ENCODE measurements at regions not wholly inside any gene's neighbourhood (a gene's known extent, or its start where the extent isn't known, plus 50 kb on each side); places are given as distances from the start of the nearest gene placed in this dataset.
"Not testable (repeated sequence)": the region's sequence is repeated elsewhere in the genome, so short reads cannot be mapped to it uniquely, and the experiment has no call there.

DNA sequence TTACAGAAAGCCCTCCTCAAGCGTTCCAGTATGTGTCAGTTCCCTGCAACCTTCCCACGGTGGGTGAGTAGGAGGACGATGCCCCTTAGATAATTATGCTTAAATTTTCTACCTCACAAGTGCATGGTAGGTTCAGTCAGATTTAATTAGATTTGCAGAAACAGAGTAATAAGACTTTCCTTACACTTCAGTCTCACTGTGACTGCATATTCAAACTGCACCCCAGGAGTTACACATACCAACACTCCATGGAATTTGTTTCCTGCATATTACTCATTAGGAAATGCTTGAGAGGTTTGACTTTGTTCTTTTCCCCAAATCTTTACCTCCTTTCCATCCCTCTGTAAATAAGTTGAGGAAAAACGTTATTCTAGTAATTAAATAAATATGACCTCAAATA lies 108.8 kb downstream of the ARRDC4 start:
- peaks cover 2% of the 10 kb centered on the region for H3K36me3 Mint-ChIP-seq (ENCODE audit: insufficient read depth)
- no peak for ATAC-seq (replicated peaks; ENCODE audit: extremely low read depth, poor library complexity, severe bottlenecking)
- no peaks in the 10 kb centered on the region for H3K9me3 Mint-ChIP-seq
- no peaks in the 10 kb centered on the region for H3K4me1 Mint-ChIP-seq
- H3K27me3 Mint-ChIP-seq, result no peaks in the 10 kb centered on the region
- no peak for DNase-seq (ENCODE audit: low spot score in 2 of 2)
- H3K27ac Mint-ChIP-seq (ENCODE audit: low read depth), result no peak overlapping the region
- H3K4me3 Mint-ChIP-seq, result no peak overlapping the region

DNA sequence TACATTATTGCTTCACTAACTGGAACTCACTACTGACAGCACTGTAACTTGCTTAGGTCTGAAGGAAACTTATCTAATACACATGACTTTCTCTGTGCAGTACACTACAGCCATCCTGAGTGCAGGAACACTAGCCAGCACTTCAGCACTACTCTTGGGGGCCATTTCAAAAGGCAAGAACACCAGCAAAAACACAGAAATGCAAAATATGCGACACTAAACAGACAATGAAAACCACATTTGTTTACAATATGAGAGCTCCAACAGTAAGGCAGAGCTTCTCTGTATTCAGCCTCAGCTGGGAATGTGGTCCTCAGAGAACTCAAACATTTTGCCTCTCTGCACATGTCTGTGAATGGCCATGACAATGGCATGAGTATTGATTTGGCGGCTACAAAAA lies 109.6 kb downstream of the ARRDC4 start:
- ATAC-seq (replicated peaks; ENCODE audit: extremely low read depth, poor library complexity, severe bottlenecking), result no peak

DNA sequence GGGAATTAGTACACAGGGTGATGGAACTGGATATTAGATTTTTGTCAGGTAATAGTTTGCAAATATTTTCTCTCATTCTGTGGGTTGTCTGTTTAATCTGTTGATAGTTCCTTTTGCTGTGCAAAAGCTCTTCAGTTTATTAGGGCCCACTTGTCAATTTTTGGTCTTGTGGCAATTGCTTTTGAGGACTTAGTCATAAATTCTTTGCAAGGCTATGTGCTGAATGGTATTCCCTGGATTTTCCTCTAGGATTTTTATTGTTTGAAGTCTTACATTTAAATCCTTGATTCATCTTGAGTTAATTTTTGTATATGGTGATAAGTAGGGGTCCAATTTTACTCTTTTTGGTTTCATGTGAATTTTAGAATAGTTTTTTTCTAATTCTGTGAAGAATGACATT lies 111.3 kb downstream of the ARRDC4 start:
- Mint-ChIP-seq H3K27me3 (no peaks in the 10 kb centered on the region), H3K4me1 (no peaks in the 10 kb centered on the region), H3K36me3 (ENCODE audit: insufficient read depth) (peaks cover 2% of the 10 kb centered on the region), H3K9me3 (peaks cover 4% of the 10 kb centered on the region), H3K4me3 (no peak overlapping the region), H3K27ac (ENCODE audit: low read depth) (no peak overlapping the region)
- DNase-seq (ENCODE audit: low spot score in 2 of 2) (no peak), ATAC-seq (replicated peaks; ENCODE audit: extremely low read depth, poor library complexity, severe bottlenecking) (no peak)

More for the DNA sequence above, 109.6 kb downstream of the ARRDC4 start:
- H3K4me1 Mint-ChIP-seq, result no peaks in the 10 kb centered on the region
- DNase-seq (ENCODE audit: low spot score in 2 of 2), result no peak
- H3K9me3 Mint-ChIP-seq, result no peaks in the 10 kb centered on the region
- H3K27me3 Mint-ChIP-seq, result no peaks in the 10 kb centered on the region
- H3K36me3 Mint-ChIP-seq (ENCODE audit: insufficient read depth), result peaks cover 2% of the 10 kb centered on the region
- no peak overlapping the region for H3K4me3 Mint-ChIP-seq
- no peak overlapping the region for H3K27ac Mint-ChIP-seq (ENCODE audit: low read depth)

DNA sequence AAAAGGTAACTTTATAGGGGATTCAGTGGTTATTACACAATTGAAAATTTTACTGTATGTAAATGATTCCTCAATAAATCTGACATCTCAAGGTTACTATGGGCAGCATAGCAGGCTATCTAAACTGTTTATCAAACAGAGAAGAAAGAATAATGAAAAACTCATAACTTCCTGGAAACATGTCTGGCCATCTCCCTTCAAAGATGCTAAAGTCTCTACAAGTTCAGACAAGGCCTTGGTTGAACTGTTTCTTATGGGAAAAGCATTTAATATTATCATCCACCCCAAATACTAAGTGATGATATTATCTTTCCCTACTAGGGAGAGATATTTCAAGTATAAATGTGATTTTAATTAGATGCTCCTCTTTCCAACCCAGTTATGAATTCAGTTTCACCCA lies 114.9 kb downstream of the ARRDC4 start:
- H3K27me3 Mint-ChIP-seq, result no peaks in the 10 kb centered on the region
- no peak overlapping the region for H3K27ac Mint-ChIP-seq (ENCODE audit: low read depth)
- peaks cover 5% of the 10 kb centered on the region for H3K9me3 Mint-ChIP-seq
- no peak overlapping the region for H3K4me3 Mint-ChIP-seq
- no peak for ATAC-seq (replicated peaks; ENCODE audit: extremely low read depth, poor library complexity, severe bottlenecking)
- no peaks in the 10 kb centered on the region for H3K4me1 Mint-ChIP-seq
- H3K36me3 Mint-ChIP-seq (ENCODE audit: insufficient read depth), result no peaks in the 10 kb centered on the region
- no peak for DNase-seq (ENCODE audit: low spot score in 2 of 2)

DNA sequence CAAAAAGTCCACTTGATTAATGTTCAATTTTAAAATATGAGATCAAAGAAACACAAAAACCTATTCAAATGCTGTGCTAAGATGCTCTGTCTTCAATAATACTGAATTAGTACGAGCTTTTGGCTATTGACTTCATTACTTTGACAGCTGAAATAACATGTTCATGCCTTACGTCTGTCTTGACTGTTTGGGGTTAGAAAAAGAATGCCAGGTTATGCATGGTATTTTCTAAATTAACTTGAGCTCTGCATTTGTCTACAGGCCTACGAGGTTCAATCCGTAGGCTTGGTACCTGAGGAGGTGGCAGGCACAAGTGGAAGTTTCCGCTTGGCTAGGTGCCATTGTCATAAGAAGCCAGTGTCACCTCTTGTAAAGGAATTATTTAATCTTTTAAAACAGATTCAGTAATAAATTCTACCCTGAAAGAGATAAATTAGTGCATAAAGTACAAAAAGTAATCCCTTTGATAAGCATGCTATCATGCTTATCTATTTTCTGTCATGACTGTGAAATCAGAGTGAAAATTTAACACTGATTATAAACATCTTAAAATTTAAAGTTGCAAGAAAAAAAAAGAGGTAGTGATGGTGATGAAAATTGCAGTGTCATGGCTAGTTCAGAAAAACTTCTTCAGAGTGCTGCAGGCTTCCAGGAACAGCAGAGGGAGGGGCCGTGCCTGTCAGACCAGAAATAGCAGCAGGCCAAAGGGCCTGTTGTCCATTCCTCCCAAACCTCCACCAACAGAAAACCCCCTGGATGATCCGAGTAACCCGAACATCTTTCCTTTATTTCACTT lies 115.7 kb downstream of the ARRDC4 start:
- ATAC-seq (replicated peaks; ENCODE audit: extremely low read depth, poor library complexity, severe bottlenecking) (no peak), DNase-seq (ENCODE audit: low spot score in 2 of 2) (no peak)
- Mint-ChIP-seq H3K36me3 (ENCODE audit: insufficient read depth) (no peaks in the 10 kb centered on the region), H3K9me3 (peaks cover 5% of the 10 kb centered on the region), H3K4me3 (no peak overlapping the region), H3K27me3 (no peaks in the 10 kb centered on the region), H3K4me1 (no peaks in the 10 kb centered on the region), H3K27ac (ENCODE audit: low read depth) (no peak overlapping the region)

DNA sequence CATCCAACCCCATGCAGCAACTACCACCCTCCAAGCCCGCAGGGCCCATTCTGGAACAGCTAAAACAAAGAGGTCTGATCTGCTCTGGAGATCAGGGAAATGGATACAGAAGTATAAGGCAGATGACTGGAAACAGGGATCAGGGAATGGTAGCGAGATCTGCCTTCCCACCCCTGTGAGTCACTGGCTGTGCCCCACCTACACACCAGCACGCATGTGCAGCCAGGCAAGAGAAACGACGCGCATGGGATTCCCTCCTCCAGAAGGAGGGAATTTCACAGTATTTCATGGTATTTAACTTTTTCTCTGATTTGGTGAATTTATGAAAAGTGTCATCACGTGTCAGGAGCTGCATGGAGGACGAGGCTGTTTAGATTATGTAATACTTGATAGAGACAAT lies 116.7 kb downstream of the ARRDC4 start:
- Mint-ChIP-seq H3K9me3 (peaks cover 5% of the 10 kb centered on the region), H3K4me1 (no peaks in the 10 kb centered on the region)
- no peak for DNase-seq (ENCODE audit: low spot score in 2 of 2)

DNA sequence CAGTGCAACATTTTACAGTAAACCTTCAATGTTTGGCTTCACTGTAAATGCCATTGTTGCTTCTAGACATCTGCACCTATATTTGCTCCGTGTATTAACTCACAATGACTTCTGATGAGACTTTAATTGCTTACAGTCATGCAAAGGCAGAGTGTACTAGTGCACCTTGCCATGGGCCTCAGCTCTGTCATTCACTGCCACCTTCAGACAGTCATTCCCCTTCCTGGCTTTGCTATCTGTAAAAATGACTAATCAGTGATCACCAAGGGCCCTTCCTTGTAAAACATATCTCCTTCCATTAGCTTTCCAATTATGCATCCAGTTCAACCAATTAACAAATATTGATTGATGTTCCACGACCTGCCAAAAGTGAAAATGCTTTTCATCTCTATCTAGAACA lies 120.3 kb downstream of the ARRDC4 start:
- Mint-ChIP-seq H3K9me3 (peaks cover 5% of the 10 kb centered on the region), H3K36me3 (ENCODE audit: insufficient read depth) (no peaks in the 10 kb centered on the region), H3K27ac (ENCODE audit: low read depth) (no peak overlapping the region), H3K27me3 (no peaks in the 10 kb centered on the region), H3K4me3 (no peak overlapping the region), H3K4me1 (no peaks in the 10 kb centered on the region)
- DNase-seq (ENCODE audit: low spot score in 2 of 2) (no peak), ATAC-seq (replicated peaks; ENCODE audit: extremely low read depth, poor library complexity, severe bottlenecking) (no peak)

More for the DNA sequence above, 116.7 kb downstream of the ARRDC4 start:
- H3K27me3 Mint-ChIP-seq, result no peaks in the 10 kb centered on the region
- H3K4me3 Mint-ChIP-seq, result no peak overlapping the region
- no peak overlapping the region for H3K27ac Mint-ChIP-seq (ENCODE audit: low read depth)
- H3K36me3 Mint-ChIP-seq (ENCODE audit: insufficient read depth), result no peaks in the 10 kb centered on the region
- no peak for ATAC-seq (replicated peaks; ENCODE audit: extremely low read depth, poor library complexity, severe bottlenecking)

DNA sequence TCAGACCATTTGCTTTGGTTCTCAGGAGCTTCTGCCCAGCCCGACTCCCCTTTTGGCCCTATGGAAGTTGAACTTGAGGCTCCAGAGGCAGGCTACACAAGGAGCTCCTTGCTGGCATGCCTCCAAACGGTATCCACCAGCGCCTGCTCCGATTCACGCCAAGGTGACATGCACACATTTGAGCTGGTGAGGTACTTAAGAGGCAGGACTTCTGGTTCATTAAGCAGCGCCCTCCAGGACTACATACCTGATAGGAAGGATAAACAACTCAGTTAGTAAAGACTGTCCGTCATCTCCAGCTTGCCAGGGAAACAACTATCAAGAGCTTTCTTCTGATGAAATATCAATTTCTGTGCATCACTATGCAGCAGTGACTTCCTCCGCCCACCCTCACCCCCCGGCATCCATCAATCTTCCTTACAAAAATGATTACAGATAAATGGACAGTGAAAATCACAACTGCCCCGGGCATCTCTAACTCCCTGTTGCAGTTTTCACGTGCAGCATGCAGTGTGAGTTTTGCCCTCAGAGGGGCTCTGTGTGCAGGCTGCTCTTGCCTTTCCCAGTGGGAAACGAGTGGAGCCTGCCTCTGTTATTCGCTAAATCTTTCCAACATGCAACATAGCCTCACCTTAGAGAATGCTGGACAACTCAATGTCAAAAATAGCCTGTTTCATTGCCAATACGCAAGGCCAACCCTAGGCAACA lies 122.9 kb downstream of the ARRDC4 start:
- H3K4me1 Mint-ChIP-seq, result no peaks in the 10 kb centered on the region
- no peak overlapping the region for H3K4me3 Mint-ChIP-seq
- H3K36me3 Mint-ChIP-seq (ENCODE audit: insufficient read depth), result no peaks in the 10 kb centered on the region
- DNase-seq (ENCODE audit: low spot score in 2 of 2), result no peak
- H3K27ac Mint-ChIP-seq (ENCODE audit: low read depth), result no peak overlapping the region
- H3K27me3 Mint-ChIP-seq, result no peaks in the 10 kb centered on the region
- ATAC-seq (replicated peaks; ENCODE audit: extremely low read depth, poor library complexity, severe bottlenecking), result no peak
- H3K9me3 Mint-ChIP-seq, result peaks cover 9% of the 10 kb centered on the region

DNA sequence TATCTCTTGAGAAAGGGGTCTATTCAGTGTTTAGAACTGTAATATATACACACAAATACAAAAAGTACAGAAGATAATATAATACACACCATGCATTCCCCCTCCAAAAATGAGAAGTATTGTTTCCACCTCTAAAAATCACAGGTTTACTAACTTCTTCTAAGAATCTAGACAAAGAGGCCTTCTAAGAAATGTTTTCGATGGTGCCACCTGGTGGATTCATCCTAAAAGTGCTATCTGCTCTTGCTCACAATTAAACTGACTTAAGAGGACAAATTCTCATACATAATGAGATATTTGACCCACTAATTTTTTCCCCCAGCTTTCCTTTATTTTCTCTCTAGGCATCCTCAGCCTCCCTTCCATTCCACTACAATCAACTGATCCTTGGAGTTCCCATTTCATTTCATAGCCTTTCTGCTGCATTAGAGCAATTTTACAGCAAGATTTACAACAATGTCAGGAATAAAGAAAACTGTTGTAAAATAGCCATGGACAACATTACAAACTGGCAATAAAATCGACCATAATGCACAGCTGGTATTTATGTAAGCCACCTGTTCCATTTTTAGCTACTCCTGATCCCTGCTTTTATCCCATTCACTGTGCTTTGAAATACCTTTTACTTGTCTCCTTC lies 124.6 kb downstream of the ARRDC4 start:
- Mint-ChIP-seq H3K27me3 (no peaks in the 10 kb centered on the region), H3K36me3 (ENCODE audit: insufficient read depth) (no peaks in the 10 kb centered on the region), H3K4me1 (no peaks in the 10 kb centered on the region), H3K9me3 (peaks cover 9% of the 10 kb centered on the region), H3K27ac (ENCODE audit: low read depth) (no peak overlapping the region), H3K4me3 (no peak overlapping the region)
- no peak for DNase-seq (ENCODE audit: low spot score in 2 of 2)
- no peak for ATAC-seq (replicated peaks; ENCODE audit: extremely low read depth, poor library complexity, severe bottlenecking)

DNA sequence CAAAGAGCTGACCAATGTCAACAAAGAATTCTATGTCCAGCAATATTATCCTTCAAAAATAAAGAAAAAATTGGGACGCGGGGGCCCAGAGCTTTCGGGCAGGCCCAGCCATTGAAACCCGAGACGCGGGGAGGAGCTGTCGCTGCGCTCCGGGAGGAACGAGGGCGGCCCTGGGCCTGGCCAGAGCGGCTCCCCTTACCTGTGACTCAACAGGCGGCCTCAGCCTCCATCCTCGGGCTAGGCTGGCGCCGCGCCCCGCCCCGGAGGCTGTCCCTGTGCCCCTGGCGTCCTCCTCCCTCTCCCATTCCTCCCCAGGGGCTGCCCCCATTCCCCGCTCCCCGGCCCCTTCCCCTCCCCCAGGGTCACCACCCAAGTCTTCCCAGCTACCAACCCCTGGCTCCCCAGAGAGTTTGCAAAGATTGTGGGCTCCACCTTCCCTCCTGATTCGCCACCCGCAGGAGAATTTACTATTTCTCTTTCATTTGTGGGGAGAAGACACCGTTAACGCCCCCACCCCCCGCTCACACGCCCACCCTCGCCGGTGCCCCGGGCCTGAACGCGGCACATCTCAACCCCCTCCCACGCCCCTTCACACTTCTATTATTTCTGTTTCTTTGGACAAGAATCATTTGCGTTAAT lies 127.9 kb downstream of the ARRDC4 start:
- DNase-seq (ENCODE audit: low spot score in 2 of 2); H3K36me3 Mint-ChIP-seq (ENCODE audit: insufficient read depth); H3K4me3 Mint-ChIP-seq; H3K27ac Mint-ChIP-seq (ENCODE audit: low read depth); H3K4me1 Mint-ChIP-seq; ATAC-seq (replicated peaks; ENCODE audit: extremely low read depth, poor library complexity, severe bottlenecking); H3K27me3 Mint-ChIP-seq: not testable (repeated sequence)
- peaks cover 15% of the 10 kb centered on the region for H3K9me3 Mint-ChIP-seq

DNA sequence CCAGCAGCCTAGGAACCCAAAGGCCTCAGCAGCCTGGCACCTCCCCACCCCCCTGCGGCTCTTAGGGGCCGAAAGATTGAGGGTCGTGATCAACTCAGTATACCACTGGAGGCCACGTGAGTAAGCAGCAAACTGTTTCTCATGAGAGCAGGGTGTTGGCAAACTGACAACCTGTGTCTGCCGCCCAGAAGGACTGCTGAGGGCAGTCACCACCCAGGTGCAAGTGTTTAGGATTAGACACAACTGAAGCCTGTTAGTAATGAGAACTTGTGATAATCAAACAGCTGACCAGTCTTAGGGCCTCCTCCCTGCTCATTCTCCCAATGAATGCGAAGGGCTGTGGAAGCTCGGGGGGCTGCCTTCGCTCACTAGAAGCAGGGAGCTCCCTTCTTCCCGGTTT lies 128.8 kb downstream of the ARRDC4 start:
- not testable (repeated sequence) for DNase-seq (ENCODE audit: low spot score in 2 of 2); H3K36me3 Mint-ChIP-seq (ENCODE audit: insufficient read depth)

DNA sequence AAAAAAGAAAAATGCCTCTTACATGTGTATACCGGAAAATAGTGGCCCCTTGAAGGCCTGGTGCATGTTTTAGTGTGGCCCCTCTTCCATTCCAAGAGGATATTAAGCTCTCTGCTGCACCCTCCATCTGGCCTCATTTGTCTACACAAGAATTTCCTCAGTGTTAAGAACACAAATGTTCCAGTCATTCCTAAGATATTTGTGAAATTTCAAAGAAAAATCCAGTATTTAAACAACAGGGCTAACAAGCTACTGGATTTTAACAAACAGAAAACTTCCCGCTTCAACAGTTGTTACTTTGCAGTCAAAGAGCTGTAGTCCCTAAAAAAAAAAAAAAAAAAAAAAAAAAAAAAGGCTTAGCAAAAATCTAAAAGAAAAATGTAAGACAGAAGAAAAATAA lies 137.5 kb downstream of the ARRDC4 start:
- not testable (repeated sequence) for DNase-seq (ENCODE audit: low spot score in 2 of 2); H3K27me3 Mint-ChIP-seq; H3K4me3 Mint-ChIP-seq; H3K9me3 Mint-ChIP-seq; ATAC-seq (replicated peaks; ENCODE audit: extremely low read depth, poor library complexity, severe bottlenecking); H3K4me1 Mint-ChIP-seq; H3K27ac Mint-ChIP-seq (ENCODE audit: low read depth); H3K36me3 Mint-ChIP-seq (ENCODE audit: insufficient read depth)

More for the DNA sequence above, 128.8 kb downstream of the ARRDC4 start:
- H3K4me1 Mint-ChIP-seq; H3K27ac Mint-ChIP-seq (ENCODE audit: low read depth); ATAC-seq (replicated peaks; ENCODE audit: extremely low read depth, poor library complexity, severe bottlenecking); H3K4me3 Mint-ChIP-seq; H3K27me3 Mint-ChIP-seq: not testable (repeated sequence)
- peaks cover 18% of the 10 kb centered on the region for H3K9me3 Mint-ChIP-seq
